CD4-positive, alpha-beta T cell treated with Interleukin-17A for 4 hours (primary cell): ENCODE measurements at regions not wholly inside any gene's neighbourhood (a gene's known extent, or its start where the extent isn't known, plus 50 kb on each side); places are given as distances from the start of the nearest gene placed in this dataset.

Source experiments
- DNase-seq: peaks from one replicate; pipeline ENCODE4 v3.0.0-alpha.2; 2020; ENCODE audit warnings: mixed read lengths

DNA sequence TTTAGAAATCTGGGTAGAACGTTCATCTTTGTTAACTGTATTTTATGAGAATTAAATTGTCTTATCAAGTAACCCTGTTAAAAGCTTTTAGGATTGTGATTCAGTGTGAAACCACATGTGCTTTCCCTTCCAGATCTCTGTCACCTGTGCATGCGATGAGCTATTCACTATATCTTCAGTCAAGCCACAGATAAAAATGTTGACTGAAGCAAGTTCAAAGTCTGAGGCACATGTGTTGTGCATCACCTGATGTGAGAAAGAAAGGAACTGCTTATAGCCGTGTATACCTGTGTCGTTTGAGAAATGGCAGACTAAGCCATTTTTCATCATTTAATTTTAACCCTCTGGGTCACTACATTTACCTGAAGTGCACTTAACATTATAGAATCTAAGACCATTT lies 1088.9 kb upstream of the TENM4 start:
- no peak for DNase-seq

DNA sequence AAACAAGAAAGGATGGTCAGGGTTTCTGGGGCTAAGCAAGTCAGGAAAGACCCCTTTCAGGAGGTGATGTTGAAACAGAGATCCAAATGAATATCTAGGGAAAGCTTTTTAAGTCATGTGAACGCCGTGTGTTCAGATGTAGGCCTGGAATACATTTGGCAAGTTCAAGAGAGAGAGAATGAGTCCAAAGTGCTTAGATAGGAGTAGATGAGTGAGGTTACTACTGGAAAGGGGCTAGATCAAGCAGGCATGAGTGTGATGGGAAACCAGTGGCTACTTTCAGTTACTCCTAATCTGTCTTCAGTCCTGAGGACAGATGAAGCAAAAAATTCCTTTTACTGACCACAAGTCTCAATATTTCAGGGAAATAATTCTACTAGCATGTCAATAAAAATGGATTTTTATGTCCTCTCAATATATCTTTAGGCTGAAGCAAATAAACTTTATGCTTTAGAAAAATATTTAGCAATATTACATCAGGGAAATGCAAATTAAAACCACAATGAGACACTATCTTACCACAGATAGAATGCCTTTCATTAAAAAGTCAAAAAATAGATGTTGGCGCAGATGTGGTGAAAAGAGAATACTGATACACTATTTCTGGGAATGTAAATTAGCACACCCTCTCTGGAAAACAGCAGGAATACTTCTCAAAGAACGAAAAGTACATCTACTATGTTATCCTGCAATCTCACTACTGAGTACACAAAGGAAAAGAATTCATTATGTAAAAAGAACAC lies 1085.0 kb upstream of the TENM4 start:
- no peak for DNase-seq

DNA sequence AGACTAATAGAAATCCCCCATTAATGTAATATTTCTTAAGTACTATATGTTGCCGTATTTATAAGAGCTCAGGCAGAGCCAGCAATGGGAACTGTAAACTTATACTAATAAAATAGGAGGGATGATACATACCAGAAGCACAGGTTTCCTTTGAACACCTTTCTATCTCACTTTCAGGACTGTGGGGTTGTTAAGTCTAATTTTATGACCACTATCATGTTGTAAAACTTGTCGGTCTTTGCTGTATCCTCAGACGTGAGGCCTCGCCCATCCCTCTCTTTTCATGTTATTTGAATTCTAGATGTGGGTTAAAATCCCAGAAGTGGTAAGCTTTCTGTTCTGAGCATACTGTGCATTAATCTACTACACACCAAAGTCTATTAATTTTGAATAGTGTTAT lies 1083.5 kb upstream of the TENM4 start:
- no peak for DNase-seq

DNA sequence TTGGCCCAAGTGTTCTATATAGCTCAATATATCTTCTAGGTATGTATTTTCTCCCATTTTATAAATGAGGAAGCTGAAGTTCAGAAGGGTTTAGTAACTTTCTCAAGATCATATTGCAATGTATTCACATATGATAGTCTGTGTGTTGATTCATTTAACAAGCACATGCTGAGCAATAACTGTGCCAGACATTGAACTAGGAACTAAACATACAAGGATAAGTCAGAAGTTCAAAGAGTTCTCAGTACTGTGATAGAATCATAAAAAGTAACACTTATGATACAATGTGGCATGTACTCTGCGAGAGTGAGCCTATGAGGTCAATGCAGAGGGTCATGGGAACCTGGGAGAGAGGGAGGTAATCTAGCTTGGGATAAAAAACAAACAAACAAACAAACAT lies 1082.2 kb upstream of the TENM4 start:
- no peak for DNase-seq

DNA sequence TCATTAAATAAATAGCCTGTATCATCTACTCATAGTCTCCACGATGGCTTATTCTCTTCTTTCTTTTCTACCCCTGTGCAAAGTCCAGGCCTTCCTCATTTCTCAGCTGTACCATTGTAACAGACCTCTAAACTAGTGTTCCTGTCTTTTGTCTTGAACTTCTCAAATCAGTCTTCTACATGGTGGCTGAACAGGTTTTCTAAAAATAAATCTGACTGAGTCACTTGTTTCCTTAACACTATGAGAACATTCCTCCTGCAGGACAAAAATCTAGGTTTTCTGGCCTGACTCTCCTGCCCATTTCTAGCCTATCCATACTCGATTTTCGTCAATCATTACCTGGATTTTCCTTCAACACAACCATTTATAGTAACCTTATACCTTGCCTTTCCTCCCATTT lies 1080.8 kb upstream of the TENM4 start:
- no peak for DNase-seq

DNA sequence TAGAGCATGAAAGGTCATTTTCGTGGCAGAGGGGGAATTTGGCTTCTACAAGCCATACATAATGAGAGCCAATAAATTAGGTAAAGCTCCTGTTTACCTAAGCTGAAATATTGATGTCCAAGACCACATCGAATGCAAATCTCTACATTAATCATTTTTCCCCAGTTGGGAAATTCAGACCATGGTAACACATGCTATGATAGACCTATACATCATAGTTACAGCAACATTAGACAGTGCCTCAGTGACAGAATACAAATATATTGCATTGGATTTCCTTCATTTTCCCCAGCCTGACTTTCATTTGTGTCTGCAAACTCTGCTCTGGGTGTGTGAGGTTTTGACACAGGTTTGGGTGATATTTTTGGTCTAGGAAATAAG lies 1079.7 kb upstream of the TENM4 start:
- no peak for DNase-seq

DNA sequence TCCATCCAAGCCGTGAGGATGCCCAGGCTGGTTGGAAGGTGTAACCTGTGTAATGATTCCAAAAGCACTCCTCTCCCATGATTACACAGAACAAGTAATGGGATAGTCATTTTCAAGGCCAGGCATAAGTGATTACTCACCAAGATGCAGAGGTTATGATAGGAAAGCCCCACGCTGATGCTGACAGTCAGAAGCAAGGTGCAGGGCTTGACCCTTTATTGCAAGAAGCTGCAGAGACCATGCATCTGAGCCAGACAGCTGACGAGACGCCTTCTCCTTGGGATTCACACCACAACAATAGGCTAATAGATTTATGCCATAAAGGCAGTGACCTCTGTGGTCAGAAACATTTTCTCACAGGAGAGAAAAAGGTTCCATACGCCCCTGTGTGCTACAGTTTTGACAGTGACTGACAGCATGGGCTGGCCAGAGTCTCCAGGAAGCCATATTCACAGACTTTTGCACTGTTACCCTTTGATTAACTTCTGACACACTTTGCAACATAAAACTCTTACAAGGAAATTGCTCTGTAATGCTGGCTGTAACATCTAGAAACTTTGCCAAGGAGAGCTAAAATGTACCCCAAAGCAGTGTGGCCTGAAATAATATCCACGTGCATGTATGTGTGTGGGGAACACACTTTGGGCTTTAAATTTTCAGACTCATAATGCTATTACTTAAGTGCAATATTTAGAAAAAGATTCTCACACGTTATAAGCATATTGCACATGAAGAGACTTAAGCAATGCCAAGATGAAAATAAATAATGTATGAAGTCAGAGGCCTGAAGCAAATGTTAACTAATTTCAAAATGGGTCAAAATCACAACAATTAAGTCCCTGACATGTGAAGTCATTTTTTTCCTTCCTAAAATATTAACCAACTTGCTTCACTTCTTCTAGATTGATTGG lies 1079.0 kb upstream of the TENM4 start:
- DNase-seq = no peak

DNA sequence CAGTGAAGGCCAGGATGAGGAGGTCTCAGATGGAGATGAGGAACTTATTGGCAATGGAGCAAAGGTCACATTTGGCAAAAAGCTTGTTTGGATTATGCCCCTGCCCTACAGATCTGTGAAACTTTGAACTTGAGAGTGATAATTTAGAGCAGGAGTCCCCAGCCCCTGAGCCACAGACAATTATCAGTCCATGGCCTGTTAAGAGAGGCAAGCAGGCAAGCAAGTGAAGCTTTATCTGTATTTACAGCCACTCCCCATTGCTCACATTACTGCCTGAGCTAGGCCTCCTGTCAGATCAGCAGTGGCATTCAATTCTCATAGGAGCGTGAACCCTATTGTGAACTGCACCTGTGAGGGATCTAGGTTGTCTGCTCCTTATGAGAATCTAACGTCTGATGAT lies 1076.9 kb upstream of the TENM4 start:
- DNase-seq = no peak

DNA sequence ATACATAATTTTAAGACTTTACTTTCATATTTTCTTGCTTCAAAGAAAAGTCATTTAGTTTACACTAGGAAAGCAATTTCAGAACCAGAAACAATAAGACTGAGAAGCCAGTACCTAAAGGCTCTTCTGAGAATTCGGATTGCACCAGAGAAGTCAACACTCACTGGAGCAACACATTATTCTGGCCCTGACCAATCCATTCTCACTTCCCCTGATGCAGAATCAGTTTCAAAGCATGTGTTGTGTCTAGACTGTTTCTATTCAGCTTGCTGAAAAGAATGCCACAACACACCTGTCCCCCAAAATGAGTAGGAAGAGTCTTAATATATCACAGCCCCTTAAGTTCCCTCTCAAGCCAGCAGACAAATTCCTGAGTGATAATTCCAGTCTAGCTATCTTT lies 1074.3 kb upstream of the TENM4 start:
- no peak for DNase-seq

DNA sequence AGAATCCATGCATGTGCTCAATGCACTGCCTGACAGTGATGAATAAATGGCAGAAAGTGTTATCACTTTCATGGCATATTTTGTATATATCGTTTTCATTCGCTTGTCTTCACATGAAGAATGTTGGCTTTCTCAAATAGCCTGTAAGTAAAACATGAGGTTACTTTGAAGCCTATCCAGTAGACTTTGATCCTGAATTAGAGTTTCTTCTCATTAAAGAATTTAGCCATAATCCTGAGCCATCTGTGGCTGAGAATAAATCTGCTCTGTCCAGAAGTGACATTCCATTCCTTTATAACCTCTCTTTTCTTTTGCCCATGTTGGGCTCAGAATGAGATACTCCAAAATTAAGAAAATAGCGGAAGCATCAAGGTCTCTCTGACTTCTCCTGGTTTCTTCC lies 1071.7 kb upstream of the TENM4 start:
- no peak for DNase-seq

DNA sequence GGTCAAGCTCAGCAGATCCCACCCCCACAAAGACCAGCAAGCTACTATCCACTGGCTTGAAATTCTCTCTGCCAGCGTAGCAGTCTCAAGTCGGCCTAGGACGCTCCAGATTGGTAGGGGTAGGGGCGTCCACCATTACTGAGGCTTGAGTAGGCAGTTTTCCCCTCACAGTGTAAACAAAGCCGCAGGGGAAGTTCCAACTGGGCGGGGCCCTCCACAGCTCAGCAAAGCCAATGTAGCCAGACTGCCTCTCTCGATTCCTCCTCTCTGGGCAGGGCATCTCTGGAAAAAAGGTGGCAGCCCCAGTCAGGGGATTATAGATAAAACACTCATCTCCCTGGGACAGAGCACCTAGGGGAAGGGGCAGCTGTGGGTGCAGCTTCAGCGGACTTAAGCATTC lies 1064.9 kb upstream of the TENM4 start:
- DNase-seq = no peak

DNA sequence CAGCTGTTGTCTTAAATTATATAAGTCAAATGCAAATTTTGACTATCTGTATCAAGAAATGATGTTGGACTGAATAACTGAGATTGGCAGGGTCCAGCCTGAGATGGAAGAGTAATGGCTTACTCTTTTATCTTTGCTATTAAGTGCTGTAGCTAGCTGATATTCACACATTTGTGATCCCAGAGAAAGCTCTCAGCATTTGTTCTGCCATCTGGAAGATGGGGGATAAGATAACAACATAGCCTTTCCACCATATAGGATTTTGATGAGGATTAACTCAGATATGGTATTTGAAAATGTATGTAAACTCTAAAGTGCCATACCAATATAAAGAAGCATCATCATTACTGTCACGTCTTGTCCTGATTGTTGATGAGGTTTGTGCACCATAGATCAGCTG lies 1063.2 kb upstream of the TENM4 start:
- DNase-seq = no peak

DNA sequence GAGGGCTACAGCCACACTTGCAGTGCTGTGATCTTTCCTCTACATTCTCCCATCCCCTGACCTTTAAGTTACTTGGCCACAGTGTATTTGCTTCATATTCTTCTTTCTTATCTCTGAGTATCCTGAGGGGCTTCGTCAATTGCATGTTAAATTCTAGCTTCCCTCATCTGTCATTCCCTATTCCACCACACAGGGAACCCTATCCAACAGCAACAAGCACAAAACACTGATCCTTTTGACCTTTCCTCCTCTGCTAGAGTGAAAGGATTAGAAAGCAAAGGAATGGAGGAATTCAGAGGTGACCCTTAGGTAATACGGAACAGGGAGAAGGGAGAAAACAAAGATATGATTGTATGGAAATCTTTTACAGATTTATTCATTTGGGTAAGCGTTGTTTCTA lies 1061.7 kb upstream of the TENM4 start:
- DNase-seq = no peak

DNA sequence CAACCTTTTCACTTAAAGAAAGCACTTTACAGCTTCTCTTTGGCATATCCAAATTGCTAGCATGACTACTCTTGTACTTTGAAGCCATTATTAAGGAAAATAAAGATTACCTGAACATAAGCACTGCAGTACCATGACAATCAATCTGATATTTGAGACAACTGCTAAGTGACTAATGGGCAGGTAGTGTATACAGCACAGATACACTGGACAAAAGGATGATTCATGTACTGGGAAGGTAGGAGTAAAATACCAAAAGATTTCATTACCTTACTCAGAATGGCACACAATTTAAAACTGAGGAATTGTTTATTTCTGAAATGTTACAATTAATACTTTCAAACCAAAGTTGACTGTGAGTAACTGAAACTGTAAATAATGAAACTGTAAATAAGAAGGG lies 1054.3 kb upstream of the TENM4 start:
- no peak for DNase-seq

DNA sequence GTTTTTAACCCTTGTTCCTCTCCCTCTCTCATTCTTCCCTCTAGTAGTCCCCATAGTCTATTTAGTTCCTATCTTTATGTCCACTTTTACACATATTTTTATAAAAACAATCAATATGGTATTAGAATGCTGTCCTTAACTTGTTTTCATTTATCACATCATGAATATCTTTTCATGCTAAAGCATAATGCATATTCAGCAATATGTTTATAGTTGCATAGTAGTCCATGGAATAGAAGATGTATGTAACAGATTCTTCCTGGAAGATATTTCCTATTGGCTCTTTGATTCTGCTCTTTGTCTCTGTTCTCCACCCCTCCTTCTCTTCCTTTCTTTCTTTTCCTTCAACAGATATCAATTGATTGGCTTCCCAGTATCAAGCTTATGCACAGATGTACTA lies 1047.1 kb upstream of the TENM4 start:
- DNase-seq = no peak

DNA sequence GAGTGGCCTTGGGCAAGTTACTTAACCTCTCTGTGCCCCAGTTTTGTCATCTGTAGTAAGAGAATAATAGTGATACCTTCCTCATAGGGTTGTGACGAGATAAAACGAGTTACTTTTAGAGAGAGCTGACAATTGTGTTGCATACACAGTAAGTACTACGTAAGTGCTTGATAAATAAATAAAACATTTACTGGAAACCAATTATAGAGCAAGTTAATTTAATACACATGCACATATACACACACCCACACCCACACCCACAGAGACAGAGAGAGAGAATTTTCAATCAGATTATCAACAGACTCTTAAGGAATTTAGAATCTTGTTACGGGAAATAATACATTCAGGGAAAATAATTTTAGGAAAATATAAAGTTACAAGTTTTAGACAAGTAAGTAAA lies 1045.8 kb upstream of the TENM4 start:
- DNase-seq = no peak

DNA sequence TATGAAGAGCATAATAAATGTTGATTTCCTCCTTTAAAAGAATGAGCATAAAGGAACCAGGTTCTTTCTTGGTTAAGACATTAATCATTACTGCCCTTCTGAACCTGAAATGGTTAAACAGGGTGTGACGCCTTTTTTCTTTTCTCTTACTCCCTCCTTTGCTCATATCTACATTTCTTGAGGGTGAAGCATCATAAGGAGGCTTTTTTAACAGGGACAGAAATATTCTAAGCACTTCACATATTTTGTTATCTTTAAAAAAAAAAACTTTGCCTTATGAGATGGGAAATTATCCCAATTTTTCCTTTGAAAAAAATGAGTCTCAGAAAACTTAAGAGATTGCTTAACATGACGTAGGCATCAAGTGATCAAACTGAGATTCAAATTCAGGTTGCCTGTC lies 1036.3 kb upstream of the TENM4 start:
- DNase-seq = no peak

DNA sequence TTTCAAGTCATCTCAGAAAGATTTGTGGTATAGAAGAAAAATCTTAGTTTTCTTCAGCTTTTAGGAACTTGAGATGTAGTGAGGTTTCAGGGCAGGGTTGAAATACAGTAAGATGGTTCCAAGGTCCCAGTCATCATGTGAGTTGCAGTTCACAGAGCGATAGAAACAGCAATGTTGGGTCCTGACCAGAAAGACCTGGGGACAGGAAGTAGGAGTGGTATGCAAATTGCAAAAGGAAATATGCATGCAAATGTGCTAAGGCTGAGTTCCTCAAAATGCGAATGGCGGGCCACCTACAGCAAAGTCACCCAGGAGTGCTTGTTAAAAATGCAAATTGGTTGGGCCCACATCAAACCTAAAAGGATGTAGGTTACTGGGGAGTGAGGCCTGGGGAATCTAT lies 1032.7 kb upstream of the TENM4 start:
- no peak for DNase-seq

DNA sequence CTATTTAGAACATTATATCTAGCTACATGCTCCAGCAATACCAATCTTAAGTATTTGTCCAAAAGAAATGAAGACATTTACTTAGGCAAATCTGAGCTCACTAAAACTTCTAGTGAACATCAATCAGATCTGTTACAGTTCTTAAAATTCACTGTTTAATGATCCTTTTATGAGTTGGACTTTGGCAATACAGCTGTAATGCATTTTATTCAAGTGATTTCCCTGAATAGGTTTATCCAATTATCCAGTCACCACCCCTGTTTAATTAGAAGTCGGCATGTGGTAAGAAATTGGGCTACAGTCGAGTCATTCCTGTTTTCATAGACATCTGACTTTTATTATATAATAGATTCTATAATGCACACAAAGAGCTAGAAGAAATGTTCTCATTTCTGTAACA lies 1029.0 kb upstream of the TENM4 start:
- no peak for DNase-seq

DNA sequence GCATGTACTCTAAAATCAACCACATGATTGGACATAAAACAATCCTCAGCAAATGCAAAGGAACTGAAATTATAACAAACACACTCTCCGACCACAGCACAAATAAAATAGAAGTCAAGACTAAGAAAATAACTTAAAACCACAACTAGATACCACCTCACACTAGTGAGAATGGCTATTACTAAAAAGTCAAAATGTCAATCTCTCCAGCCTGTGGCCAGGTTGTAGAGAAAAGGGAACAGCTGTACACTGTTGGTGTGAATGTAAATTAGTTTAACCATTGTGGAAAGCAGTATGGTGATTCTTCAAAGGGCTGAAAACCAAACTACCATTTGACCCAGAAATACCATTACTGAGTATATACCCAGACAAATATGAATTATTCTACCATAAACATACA lies 1025.7 kb upstream of the TENM4 start:
- DNase-seq = no peak

DNA sequence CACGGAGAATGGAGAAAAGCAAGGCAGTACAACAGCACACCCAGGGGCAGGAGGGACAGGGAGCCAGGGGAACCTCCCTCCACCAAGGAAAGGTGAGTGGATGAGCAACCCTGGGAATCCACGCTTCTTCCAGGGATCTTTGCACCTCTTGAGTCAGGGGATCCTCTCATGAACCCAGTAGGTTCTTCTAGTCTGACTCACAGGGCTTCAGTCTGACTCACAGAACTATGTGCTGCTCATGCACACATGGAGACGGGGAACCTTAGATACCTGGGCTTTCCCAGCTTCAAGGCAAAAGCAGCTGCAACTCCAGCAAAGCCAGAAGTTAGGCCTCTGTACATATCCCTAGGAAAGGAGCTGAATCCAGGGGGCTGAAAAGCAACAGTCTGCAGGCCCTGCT lies 1021.4 kb upstream of the TENM4 start:
- no peak for DNase-seq

DNA sequence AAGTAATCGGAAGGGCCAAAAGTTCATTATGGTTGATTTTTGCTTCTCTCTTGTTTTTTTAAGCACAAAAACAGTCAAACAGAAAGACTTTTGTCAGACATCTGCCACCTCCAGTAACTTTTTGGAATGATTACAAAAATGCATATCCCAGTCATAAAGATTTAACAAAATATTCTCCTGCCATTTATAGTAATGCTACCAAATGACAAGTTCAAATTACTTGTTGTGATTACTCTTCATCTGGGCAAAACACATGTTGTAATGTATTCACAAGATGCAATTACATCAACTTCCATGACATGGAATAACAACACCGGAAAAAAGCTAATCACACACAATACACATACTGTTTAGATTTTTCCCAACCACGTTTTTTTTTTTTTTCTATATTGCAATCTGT lies 1017.5 kb upstream of the TENM4 start:
- no peak for DNase-seq

DNA sequence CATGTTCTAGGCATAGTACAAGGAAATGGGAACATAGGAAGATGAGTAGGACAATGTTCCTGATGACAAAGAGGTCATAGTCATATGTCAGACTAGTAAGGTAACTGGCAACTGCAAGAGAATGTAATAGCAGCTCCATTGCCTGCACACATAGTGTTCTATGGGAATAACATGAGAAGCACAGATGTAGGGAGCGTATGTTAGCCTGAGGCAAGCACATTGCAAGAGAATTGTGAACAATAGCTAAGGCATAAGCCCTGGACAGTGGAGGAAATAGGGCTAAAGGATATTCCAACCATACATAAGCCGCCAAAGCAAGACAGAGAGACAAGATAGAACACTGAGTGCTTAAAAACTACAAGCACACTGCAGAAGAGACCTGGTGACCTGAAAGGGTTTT lies 1017.0 kb upstream of the TENM4 start:
- DNase-seq = no peak

DNA sequence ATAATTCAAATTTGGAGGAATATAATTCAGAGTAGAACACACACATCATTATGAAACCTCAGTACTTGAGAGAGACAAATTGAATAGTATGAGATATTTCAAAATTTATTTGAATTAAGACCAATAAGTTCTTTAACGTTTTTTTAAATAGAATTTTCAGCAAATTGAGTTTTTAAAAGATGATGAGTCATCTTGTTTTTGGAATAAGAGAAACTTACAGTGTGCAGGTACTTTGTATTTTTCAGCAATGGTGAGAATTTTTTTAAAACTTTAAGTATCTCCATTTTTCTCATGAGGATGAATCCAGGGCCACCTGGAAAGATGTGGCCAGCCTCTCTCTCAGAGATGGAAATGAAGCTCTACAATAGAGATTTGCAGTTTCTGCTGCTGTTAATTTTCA lies 1015.0 kb upstream of the TENM4 start:
- DNase-seq = no peak

DNA sequence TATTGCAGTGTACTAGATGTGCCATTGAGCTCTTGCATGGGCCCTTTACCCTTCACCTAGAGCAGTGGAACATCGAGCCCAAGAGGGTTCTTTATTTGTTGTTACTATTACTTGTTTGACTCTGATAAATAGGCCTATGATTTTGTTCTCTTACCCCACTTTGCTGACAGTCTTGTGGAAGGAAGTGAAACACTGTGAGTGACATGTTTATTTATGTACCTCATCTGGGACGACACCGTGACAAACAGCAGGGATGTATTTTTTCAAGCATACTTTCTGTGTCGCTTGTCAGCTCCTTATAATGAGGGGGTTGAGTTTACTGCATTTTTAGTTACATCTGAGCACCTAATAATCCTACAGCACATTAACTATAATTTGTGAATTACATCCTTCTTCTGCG lies 1010.3 kb upstream of the TENM4 start:
- DNase-seq = no peak
